GM21717 (cell line): ENCODE measurements at regions not wholly inside any gene's neighbourhood (a gene's known extent, or its start where the extent isn't known, plus 50 kb on each side); places are given as distances from the start of the nearest gene placed in this dataset.
"Not testable (repeated sequence)": the region's sequence is repeated elsewhere in the genome, so short reads cannot be mapped to it uniquely, and the experiment has no call there.

ENCODE experiments used
- ATAC-seq: cut with Tn5 transposase; IDR thresholded peaks from one replicate; pipeline ENCODE4 v1.9.1; 2021; ENCODE audit warnings: mild to moderate bottlenecking, moderate library complexity; ENCODE audit not compliant: unreplicated experiment

GRCh38 chr13:90564566-90564965 is 782.9 kb upstream of the MIR17HG start:
- no peak for ATAC-seq

- ATAC-seq, result no peak
Measured at GRCh38 chr13:90565985-90566713, 781.3 kb upstream of the MIR17HG start.

- ATAC-seq, result no peak
Measured at GRCh38 chr13:90568165-90568564, 779.3 kb upstream of the MIR17HG start.

DNA sequence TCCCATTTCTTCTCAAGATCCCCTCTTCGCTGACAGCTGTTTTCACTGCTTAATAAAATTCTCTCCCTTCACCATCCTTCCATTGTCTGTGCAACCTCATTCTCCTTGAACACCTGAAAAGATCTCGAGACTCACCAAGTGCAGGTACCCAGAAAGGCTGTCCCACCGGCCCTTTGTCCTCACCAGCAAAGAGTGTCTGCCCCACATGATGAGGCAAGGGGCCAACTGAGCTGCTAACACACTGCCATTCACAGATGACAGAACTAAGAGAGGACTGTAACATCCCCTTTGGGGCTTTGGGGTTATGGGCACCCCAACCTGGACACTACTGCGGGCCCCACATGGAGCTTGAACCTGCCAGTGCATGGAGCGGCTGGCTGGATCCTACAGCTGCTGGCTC is 771.4 kb upstream of the MIR17HG start:
- no peak for ATAC-seq

GRCh38 chr13:90577726-90578125 is 769.8 kb upstream of the MIR17HG start:
- ATAC-seq, result no peak

- no peak for ATAC-seq
Measured at GRCh38 chr13:90585392-90585791, 762.1 kb upstream of the MIR17HG start.

GRCh38 chr13:90591260-90591926 is 756.1 kb upstream of the MIR17HG start:
- no peak for ATAC-seq

- no peak for ATAC-seq
Measured at GRCh38 chr13:90591927-90592268, 755.6 kb upstream of the MIR17HG start.

- no peak for ATAC-seq
Measured at GRCh38 chr13:90592943-90593342, 754.5 kb upstream of the MIR17HG start.

GRCh38 chr13:90594681-90595080 is 752.8 kb upstream of the MIR17HG start:
- ATAC-seq, result no peak

- no peak for ATAC-seq
Measured at GRCh38 chr13:90605664-90606063, 741.8 kb upstream of the MIR17HG start.

DNA sequence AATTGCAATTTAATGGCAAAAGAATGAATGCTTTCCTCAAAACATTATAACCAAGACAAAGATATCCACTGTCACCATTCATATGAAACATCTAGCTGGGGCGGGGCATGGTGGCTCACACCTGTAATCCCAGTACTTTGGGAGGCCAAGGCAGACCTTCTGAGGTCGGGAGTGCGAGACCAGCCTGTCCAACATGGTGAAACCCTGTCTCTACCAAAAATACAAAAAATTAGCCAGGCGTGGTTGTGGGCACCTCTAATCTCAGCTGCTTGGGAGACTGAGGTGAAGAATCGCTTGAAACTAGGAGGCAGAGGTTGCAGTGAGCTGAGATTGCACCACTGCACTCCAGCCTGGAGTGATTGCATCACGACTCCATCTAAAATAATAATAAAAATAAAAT is 740.6 kb upstream of the MIR17HG start:
- ATAC-seq, result not testable (repeated sequence)

DNA sequence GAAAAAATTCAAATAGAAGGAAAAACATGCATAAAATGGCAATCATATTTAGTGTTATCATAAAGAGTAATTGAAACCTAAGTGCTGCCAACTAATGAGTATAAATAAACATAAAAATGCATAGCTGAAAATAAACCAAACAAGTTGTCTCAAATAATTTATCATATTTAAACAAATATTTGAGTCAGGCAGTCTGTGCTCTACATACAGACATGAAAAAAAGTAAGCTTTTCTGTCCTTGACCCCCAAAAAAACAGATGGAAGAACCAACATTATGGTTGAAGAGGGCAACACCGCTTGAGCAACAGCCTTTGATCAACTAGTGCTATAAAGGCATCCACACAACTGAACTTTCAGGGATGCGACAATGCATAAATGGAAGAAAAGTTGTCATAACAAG is 735.1 kb upstream of the MIR17HG start:
- ATAC-seq, result no peak

GRCh38 chr13:90613076-90613795 is 734.3 kb upstream of the MIR17HG start:
- ATAC-seq, result no peak

DNA sequence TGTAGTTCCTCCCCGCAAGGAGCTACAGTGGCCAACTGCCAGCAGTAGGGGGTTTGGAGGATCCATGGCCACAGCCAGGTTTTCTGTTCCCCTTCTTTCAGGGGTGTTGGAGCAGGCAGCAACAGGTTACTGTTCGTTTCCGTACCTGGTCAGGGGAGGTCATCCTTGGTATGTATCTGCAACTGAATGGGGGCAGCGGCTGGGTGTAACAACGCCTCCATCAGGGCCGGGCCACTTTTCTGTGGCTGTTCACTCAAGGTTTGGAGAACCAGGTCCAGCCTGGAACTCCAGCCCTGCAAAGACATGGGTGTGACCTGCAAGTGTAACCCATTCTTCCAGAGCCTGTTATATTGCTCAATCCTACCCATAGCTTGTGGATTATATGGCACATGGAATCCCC is 732.3 kb upstream of the MIR17HG start:
- ATAC-seq, result no peak

DNA sequence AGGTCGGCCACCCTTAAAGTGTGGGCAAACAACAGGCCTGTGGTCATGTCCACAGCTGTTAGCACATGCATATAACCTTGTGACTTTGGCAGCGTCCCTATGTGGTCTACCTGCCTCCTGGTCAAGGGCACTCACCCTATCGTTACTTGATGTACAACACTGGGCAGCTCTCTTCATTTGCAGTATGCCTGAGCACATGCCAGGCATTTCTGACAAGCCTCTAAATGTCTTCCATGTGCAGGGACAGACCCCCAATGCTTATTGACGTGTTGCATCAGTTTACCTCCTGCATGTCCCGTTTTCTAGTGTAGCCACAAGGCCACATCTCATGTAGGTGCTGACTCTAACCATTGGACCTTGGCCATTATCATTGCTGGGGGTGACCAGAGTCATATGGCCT is 731.7 kb upstream of the MIR17HG start:
- ATAC-seq, result no peak

- ATAC-seq, result no peak
Measured at GRCh38 chr13:90618133-90618532, 729.4 kb upstream of the MIR17HG start.

DNA sequence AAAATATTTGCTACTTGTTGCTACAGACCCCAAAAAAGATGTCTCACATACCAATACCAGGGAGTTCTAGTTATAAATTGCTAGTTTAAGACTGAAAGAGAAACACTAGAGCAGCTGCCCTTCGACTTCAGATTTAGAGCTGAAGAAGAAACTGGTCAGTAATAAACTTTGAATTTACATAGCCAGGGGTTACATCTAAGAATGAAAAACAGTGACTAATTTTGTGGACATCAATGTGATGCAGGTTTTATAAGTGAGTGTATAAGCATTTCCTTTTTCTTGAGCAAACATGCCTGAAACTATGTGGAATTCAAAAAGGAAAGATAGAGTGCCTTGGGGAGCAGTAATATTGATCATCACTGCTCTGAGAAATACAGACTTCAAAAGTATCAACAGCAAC is 724.9 kb upstream of the MIR17HG start:
- no peak for ATAC-seq

- no peak for ATAC-seq
Measured at GRCh38 chr13:90623318-90624011, 724.0 kb upstream of the MIR17HG start.

DNA sequence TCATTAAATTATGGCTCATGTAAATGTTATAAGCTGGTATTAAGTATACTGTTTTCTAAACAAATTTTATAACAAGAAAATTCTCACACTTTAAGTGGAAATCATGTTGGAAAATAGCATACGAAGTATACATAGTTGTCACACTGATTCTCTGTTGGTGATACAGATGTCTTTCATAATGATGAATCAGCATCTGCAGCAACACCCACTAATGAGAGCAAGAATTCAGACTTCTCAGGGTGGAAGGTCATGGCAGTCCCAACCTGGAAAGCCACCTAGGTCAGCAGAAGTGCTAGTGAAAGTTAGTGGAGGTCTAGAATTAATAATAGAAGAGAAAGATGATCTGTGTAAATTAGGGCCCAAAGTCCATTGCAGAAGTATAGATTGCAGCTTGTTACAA is 719.7 kb upstream of the MIR17HG start:
- no peak for ATAC-seq

- no peak for ATAC-seq
Measured at GRCh38 chr13:90628471-90628870, 719.0 kb upstream of the MIR17HG start.

DNA sequence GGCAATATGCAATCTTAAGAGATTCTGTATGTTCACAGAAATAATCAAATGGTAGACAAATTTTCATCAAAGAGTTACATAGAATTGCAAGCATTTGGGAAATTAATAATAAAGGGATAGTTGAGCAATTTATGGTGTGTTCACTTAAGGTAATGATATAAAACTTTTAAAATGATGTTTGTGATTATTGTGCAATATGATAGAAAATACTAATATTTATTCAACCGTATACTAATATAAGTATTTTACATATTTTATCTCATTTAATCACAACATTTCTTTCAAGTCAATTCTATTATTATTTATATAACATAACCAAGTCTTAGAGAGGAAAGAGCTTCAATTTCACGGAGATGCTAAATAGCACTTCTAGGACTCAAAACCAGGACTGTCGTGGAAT is 716.8 kb upstream of the MIR17HG start:
- ATAC-seq, result no peak
